HepG2 (cell line): ENCODE measurements at regions not wholly inside any gene's neighbourhood (a gene's known extent, or its start where the extent isn't known, plus 50 kb on each side); places are given as distances from the start of the nearest gene placed in this dataset.
A peak's percentile ranks its signal among the peaks of the same experiment; 100 is the strongest.

Source experiments
- ATAC-seq: fragments of 200-7000 bp; cut with Tn5 transposase; 3 replicates; pipeline ENCODE4 v1.9.1; 2020; ENCODE audit warnings: mild to moderate bottlenecking, moderate library complexity
- BruUV-seq: library from RNA; stranded (reverse); fragments of 400-500 nt; replicated peaks from 2 replicates; lab custom pipeline; 2021; lab: Mats Ljungman, UMichigan
- CTCF ChIA-PET: fragments of 300-600 bp; formaldehyde crosslinking; extraction: SDS; loops from one replicate; lab custom pipeline; 2021; ENCODE audit warnings: low total read pairs, inconsistent platforms, low intra/inter-chr PET ratio; lab: Yijun Ruan, JAX
- POLR2A ChIA-PET: fragments of 350-600 bp; sonication (Branson Sonifier 250); formaldehyde crosslinking; loops from one replicate; lab custom pipeline; 2020; ENCODE audit warnings: antibody characterized with exemption, inconsistent platforms; lab: Yijun Ruan, JAX
- DNase-seq: peaks from one replicate; pipeline ENCODE4 v3.0.0-alpha.2; 2015; ENCODE audit warnings: low spot score
- FAIRE-seq: peaks from 3 replicates; lab custom pipeline; 2011; peaks lifted over from hg19 to GRCh38; lab: Jason Lieb, UNC
- H2AFZ ChIP-seq: one replicate; pipeline ENCODE4 v1.6.1; 2011; ENCODE audit warnings: low read length, inconsistent platforms
- H3K27ac ChIP-seq: fragments of 300-600 bp; 3 replicates; pipeline ENCODE4 v1.8.0; 2011; ENCODE audit warnings: mixed run types, mild to moderate bottlenecking, mixed read lengths, low read length, inconsistent platforms; ENCODE audit not compliant: insufficient read depth; ENCODE audit errors: extremely low read length
- H3K27me3 ChIP-seq, 2 experiments: fragments of 200-600 bp in 1 of 2; 2 replicates in 1 of 2; 3 replicates in 1 of 2; pipeline versions ENCODE4 v1.6.0 to v1.8.0; 2011; ENCODE audit warnings: low read length in 2 of 2, mild to moderate bottlenecking in 2 of 2, moderate library complexity in 2 of 2, inconsistent platforms in 1 of 2; ENCODE audit not compliant: insufficient read depth in 2 of 2, control insufficient read depth in 1 of 2
- H3K36me3 ChIP-seq, 2 experiments: fragments of 200-600 bp in 1 of 2; replicated peaks in 1 of 2; 2 replicates in 1 of 2; 3 replicates in 1 of 2; pipeline versions ENCODE4 v1.5.1 to v1.8.0; 2011; ENCODE audit warnings: low read length in 2 of 2, inconsistent platforms in 1 of 2; ENCODE audit not compliant: insufficient read depth in 2 of 2, control insufficient read depth in 1 of 2
- H3K4me1 ChIP-seq: 2 replicates; pipeline ENCODE4 v1.5.1; 2012; ENCODE audit warnings: low read length, inconsistent platforms; ENCODE audit not compliant: insufficient read depth
- H3K4me2 ChIP-seq: 2 replicates; pipeline ENCODE4 v1.6.0; 2011; ENCODE audit warnings: low read depth, low read length, inconsistent platforms
- H3K4me3 ChIP-seq, 3 experiments: fragments of 200-600 bp in 1 of 3; sonication (generic), shearing (Covaris generic) in 1 of 3; replicated peaks in 1 of 3; 2 replicates each; pipeline ENCODE4 v1.5.1; 2011 to 2016; ENCODE audit warnings: low read length in 3 of 3, inconsistent platforms in 2 of 3, low read depth in 2 of 3, mild to moderate bottlenecking in 2 of 3, control low read depth in 1 of 3, mixed read lengths in 1 of 3; ENCODE audit not compliant: insufficient read depth in 1 of 3
- H3K79me2 ChIP-seq: one replicate; pipeline ENCODE4 v1.6.1; 2011; ENCODE audit warnings: low read length, inconsistent platforms; ENCODE audit not compliant: insufficient read depth
- H3K9ac ChIP-seq: 2 replicates; pipeline ENCODE4 v1.6.0; 2011; ENCODE audit warnings: mild to moderate bottlenecking, low read depth, low read length, inconsistent platforms; ENCODE audit not compliant: insufficient read depth
- H3K9me3 ChIP-seq: 2 replicates; pipeline ENCODE4 v1.5.1; 2012; ENCODE audit warnings: mild to moderate bottlenecking, low read length
- H4K20me1 ChIP-seq: 2 replicates; pipeline ENCODE4 v1.6.0; 2011; ENCODE audit warnings: inconsistent platforms, mild to moderate bottlenecking, low read length, moderate library complexity; ENCODE audit not compliant: insufficient read depth
- ATRX ChIP-seq: sonication (generic); formaldehyde crosslinking; IDR thresholded peaks from 2 replicates; pipeline ENCODE4 v1.4.0; 2020; ENCODE audit warnings: missing genetic modification reagents, borderline replicate concordance
- CREB1 ChIP-seq, 2 experiments: fragments of 450-650 bp in 1 of 2; IDR thresholded peaks; 2 replicates each; pipeline ENCODE4 v1.6.1; 2016 to 2017; ENCODE audit warnings: control low read depth in 1 of 2, mild to moderate bottlenecking in 1 of 2, missing compliant biosample characterization in 1 of 2, missing genetic modification characterization in 1 of 2
- E2F2 ChIP-seq: sonication (generic); formaldehyde crosslinking; IDR thresholded peaks from 2 replicates; pipeline ENCODE4 v1.4.0; 2020; ENCODE audit warnings: missing genetic modification reagents, borderline replicate concordance
- FOXO4 ChIP-seq: sonication (generic); formaldehyde crosslinking; conservative IDR thresholded peaks from 2 replicates; pipeline ENCODE4 v1.8.1; 2023; ENCODE audit warnings: missing genetic modification reagents
- GPBP1L1 ChIP-seq: sonication (generic); formaldehyde crosslinking; IDR thresholded peaks from 2 replicates; pipeline ENCODE4 v1.5.0; 2020; ENCODE audit warnings: mild to moderate bottlenecking, missing genetic modification reagents
- MBNL3 ChIP-seq: fragments of 250-450 bp; sonication (Bioruptor Pico); conservative IDR thresholded peaks from 2 replicates; pipeline ENCODE4 v1.8.0; 2022; ENCODE audit warnings: mild to moderate bottlenecking, inconsistent platforms
- RFXAP ChIP-seq: sonication (generic); formaldehyde crosslinking; IDR thresholded peaks from 2 replicates; pipeline ENCODE4 v1.4.0; 2020; ENCODE audit warnings: missing genetic modification reagents, borderline replicate concordance
- RNF219 ChIP-seq: sonication (generic); formaldehyde crosslinking; IDR thresholded peaks from 2 replicates; pipeline ENCODE4 v1.5.0; 2020; ENCODE audit warnings: mild to moderate bottlenecking, missing genetic modification reagents
- SOX5 ChIP-seq: IDR thresholded peaks from 2 replicates; pipeline ENCODE4 v1.6.1; 2016; ENCODE audit warnings: borderline replicate concordance
- ZFYVE20 ChIP-seq: sonication (generic); formaldehyde crosslinking; IDR thresholded peaks from 2 replicates; pipeline ENCODE4 v1.8.0; 2023; ENCODE audit warnings: low read depth, mild to moderate bottlenecking, moderate library complexity, missing genetic modification reagents, borderline replicate concordance
- ZNF552 ChIP-seq: sonication (generic); formaldehyde crosslinking; IDR thresholded peaks from 2 replicates; pipeline ENCODE4 v1.9.0; 2022; ENCODE audit warnings: missing genetic modification reagents, mild to moderate bottlenecking, borderline replicate concordance
- WGBS: methylation state at CpG from one replicate; pipeline ENCODE4 v1.1.6; 2017; ENCODE audit warnings: low lambda C conversion rate; 5-methylcytosine and 5-hydroxymethylcytosine counted together
- in situ Hi-C: cut with HindIII; loops from 2 replicates; pipeline ENCODE4 v1.10.0; 2017; ENCODE audit warnings: low pct_unique_long_range_greater_than_20kb; ENCODE audit not compliant: extremely low pct_ligation_motif_present
- intact Hi-C: fragments of 100-400 bp; cut with micrococcal nuclease; formaldehyde crosslinking; loops from one replicate; pipeline ENCODE4 v1.10.0; 2022; ENCODE audit not compliant: unreplicated experiment

GRCh38 chr2:12315224-12315623 is 401.5 kb upstream of the TRIB2 start (continued):
- no peak for TF ChIP-seq FOXO4 (CRISPR knock-in tag)
- TF ChIP-seq RFXAP (CRISPR knock-in tag) = no peak
- no peak for TF ChIP-seq SOX5 (CRISPR knock-in tag)
- TF ChIP-seq ATRX (CRISPR knock-in tag) = no peak

- in situ Hi-C loops = no loop called here
- H2AFZ ChIP-seq = no peak overlapping the region
- H3K4me2 ChIP-seq = no peak overlapping the region
- no peaks in the 10 kb centered on the region for H3K9me3 ChIP-seq
- FAIRE-seq = no peak
- H3K36me3 ChIP-seq = no peaks in the 10 kb centered on the region
- TF ChIP-seq CREB1 (IDR thresholded peaks at IDR 0.05) (peak; percentile 48; the same call in 1 of the 2 replicates), CREB1 (CRISPR knock-in tag; IDR thresholded peaks at IDR 0.05) (no peak), MBNL3 (CRISPR knock-in tag) (no peak)
- no peak overlapping the region for H3K27ac ChIP-seq
- no TSS peak for BruUV-seq
- no peaks in the 10 kb centered on the region for H3K4me1 ChIP-seq
- H3K79me2 ChIP-seq = no peaks in the 10 kb centered on the region
- DNase-seq = no peak
- 0% methylated on average over 3 of the region's 3 CpGs for WGBS
- H3K27me3 ChIP-seq = no peaks in the 10 kb centered on the region; a peak in 1 of 5 replicates
- ChIA-PET CTCF (no interaction called here), POLR2A (no interaction called here)
- H4K20me1 ChIP-seq = no peaks in the 10 kb centered on the region
- no peak for ATAC-seq
- H3K4me3 ChIP-seq = no peak overlapping the region
- no peak overlapping the region for H3K9ac ChIP-seq
- intact Hi-C loops = no loop called here
These were observed 400.3 kb upstream of the TRIB2 start for GRCh38 chr2:12316476-12316875.

- no peak overlapping the region for H3K4me2 ChIP-seq
- no peak overlapping the region for H3K4me3 ChIP-seq
- H3K36me3 ChIP-seq = no peaks in the 10 kb centered on the region
- DNase-seq (no peak), FAIRE-seq (no peak), ATAC-seq (no peak)
- no peaks in the 10 kb centered on the region for H4K20me1 ChIP-seq
- CTCF ChIA-PET = no interaction called here
- H3K27ac ChIP-seq = no peak overlapping the region
- POLR2A ChIA-PET = no interaction called here
- no TSS peak for BruUV-seq
- in situ Hi-C loops (no loop called here), intact Hi-C loops (no loop called here)
- H3K9ac ChIP-seq = no peak overlapping the region
- H3K79me2 ChIP-seq = no peaks in the 10 kb centered on the region
- H2AFZ ChIP-seq = no peak overlapping the region
- 8% methylated on average over 3 of the region's 3 CpGs for WGBS
- H3K9me3 ChIP-seq = no peaks in the 10 kb centered on the region
- no peaks in the 10 kb centered on the region; a peak in 1 of 5 replicates for H3K27me3 ChIP-seq
- no peaks in the 10 kb centered on the region for H3K4me1 ChIP-seq
- TF ChIP-seq ZFYVE20 (no peak), E2F2 (CRISPR knock-in tag) (no peak), ZNF552 (CRISPR knock-in tag) (no peak), GPBP1L1 (CRISPR knock-in tag) (no peak), RNF219 (CRISPR knock-in tag) (no peak)
These were observed 399.4 kb upstream of the TRIB2 start for GRCh38 chr2:12317286-12317685.
